Activated T-cell treated with anti-CD3 and anti-CD28 coated beads, Interleukin-2, amount 50 U/mL, for 4 hours (primary cell): ENCODE measurements at regions not wholly inside any gene's neighbourhood (a gene's known extent, or its start where the extent isn't known, plus 50 kb on each side); places are given as distances from the start of the nearest gene placed in this dataset.

Source experiments
- ATAC-seq, 2 donors: fragments of 200-7000 bp; cut with Tn5 transposase; one replicate each; pipeline ENCODE4 v1.10.0; 2021
- DNase-seq: peaks from one replicate; pipeline ENCODE4 v3.0.0-alpha.2; 2020
- H3K27me3 Mint-ChIP-seq: one replicate; pipeline ENCODE4 v1.8.0; 2021; ENCODE audit warnings: low read depth, mixed read lengths
- H3K36me3 Mint-ChIP-seq: one replicate; pipeline ENCODE4 v1.8.0; 2022; ENCODE audit warnings: mixed read lengths; ENCODE audit not compliant: insufficient read depth
- H3K4me1 Mint-ChIP-seq: one replicate; pipeline ENCODE4 v1.8.0; 2021; ENCODE audit warnings: low read depth, mixed read lengths
- H3K4me3 Mint-ChIP-seq: one replicate; pipeline ENCODE4 v1.8.0; 2021; ENCODE audit warnings: mild to moderate bottlenecking, moderate library complexity, mixed read lengths
- H3K9me3 Mint-ChIP-seq: one replicate; pipeline ENCODE4 v1.8.0; 2021; ENCODE audit warnings: mixed read lengths

DNA sequence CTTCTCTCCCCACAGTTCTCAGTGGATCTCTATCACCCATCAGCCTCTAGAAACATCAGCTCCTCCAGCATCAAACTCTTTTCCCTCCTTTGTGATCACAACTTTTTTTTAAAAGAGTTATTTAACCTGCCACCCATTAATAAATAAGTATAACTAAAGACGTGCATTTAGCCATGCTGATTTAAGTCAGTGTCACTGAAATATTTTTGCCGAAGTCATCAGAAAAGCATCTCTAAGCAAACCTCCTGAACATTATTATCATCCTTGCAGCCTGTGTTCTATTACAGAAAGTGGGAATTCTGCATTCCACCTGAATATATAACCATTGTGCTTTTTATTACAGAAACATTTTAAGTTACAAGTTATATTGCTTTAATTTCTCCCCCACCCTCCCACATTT is 106.2 kb upstream of the ARHGAP28 start:
- DNase-seq (no peak), ATAC-seq (no peak)
- no peak overlapping the region for H3K4me3 Mint-ChIP-seq
- no peaks in the 10 kb centered on the region for H3K36me3 Mint-ChIP-seq
- peaks cover 8% of the 10 kb centered on the region for H3K9me3 Mint-ChIP-seq
- H3K27me3 Mint-ChIP-seq, result no peaks in the 10 kb centered on the region
- no peaks in the 10 kb centered on the region for H3K4me1 Mint-ChIP-seq

- Mint-ChIP-seq H3K4me3 (no peak overlapping the region), H3K27me3 (no peaks in the 10 kb centered on the region), H3K4me1 (no peaks in the 10 kb centered on the region), H3K9me3 (no peaks in the 10 kb centered on the region), H3K36me3 (no peaks in the 10 kb centered on the region)
- no peak for ATAC-seq
- no peak for DNase-seq
Observed at GRCh38 chr18:6624271-6624660, 105.2 kb upstream of the ARHGAP28 start.

DNA sequence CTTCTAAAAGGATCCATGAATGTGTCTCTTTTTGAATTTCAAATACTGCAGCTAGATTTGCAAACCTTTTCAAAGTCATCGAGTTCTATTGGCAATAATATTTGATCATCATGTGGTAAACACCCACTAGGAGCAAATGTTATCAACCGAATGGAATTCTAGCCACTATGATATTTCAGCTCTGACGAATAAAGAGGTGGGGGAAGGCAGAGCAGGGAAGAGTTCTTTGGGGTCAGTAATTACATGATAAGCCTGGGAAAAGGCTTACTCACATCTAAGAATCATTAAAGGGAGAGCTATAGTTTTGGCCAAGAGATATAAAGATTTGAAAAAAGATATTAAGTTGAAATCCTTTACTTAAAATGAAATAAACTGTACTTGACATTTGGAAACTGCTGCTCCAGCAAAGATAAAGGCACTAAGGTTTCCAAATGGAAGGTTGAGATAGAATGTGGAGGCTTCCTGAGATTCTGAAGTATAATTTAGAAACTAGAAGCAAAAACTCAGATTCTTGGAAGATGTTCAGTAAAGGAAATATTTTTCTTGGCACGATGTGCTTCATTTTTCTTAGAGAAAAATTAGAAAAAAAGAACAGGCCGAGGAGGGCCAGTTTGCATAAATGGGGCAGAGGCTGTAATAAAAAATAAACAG is 104.7 kb upstream of the ARHGAP28 start:
- Mint-ChIP-seq H3K9me3 (no peaks in the 10 kb centered on the region), H3K4me1 (no peaks in the 10 kb centered on the region), H3K4me3 (no peak overlapping the region), H3K27me3 (no peaks in the 10 kb centered on the region), H3K36me3 (no peaks in the 10 kb centered on the region)
- DNase-seq (no peak), ATAC-seq (no peak)

- ATAC-seq, result no peak
- H3K4me1 Mint-ChIP-seq, result no peaks in the 10 kb centered on the region
- no peak for DNase-seq
- H3K36me3 Mint-ChIP-seq, result no peaks in the 10 kb centered on the region
- no peaks in the 10 kb centered on the region for H3K27me3 Mint-ChIP-seq
- H3K4me3 Mint-ChIP-seq, result no peak overlapping the region
- no peaks in the 10 kb centered on the region for H3K9me3 Mint-ChIP-seq
Observed at GRCh38 chr18:6625481-6625880, 104.0 kb upstream of the ARHGAP28 start.

DNA sequence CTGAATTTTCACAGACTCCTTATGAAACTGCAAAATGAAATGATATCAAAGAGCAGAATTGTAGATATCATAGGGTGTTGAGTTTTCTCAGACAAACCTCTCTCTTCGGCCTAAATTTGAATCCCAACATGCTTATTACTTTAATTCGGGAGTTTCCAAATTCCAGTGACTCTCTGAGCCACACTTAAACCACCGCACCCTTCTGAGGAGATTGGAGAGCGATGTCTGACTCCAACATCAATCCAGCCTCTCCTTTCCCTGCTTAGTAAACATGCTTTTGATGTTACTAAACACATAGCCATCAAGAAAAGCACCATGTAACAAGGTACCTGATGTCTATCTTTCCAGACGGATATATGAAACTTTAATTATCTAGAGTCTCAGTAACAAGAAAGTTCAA is 103.1 kb upstream of the ARHGAP28 start:
- no peak overlapping the region for H3K4me3 Mint-ChIP-seq
- H3K36me3 Mint-ChIP-seq, result no peaks in the 10 kb centered on the region
- no peaks in the 10 kb centered on the region for H3K9me3 Mint-ChIP-seq
- H3K4me1 Mint-ChIP-seq, result no peaks in the 10 kb centered on the region
- no peaks in the 10 kb centered on the region for H3K27me3 Mint-ChIP-seq
- no peak for DNase-seq
- ATAC-seq, result no peak

GRCh38 chr18:6627645-6628044 is 101.9 kb upstream of the ARHGAP28 start:
- Mint-ChIP-seq H3K9me3 (peaks cover 10% of the 10 kb centered on the region), H3K27me3 (no peaks in the 10 kb centered on the region), H3K4me3 (no peak overlapping the region), H3K36me3 (no peaks in the 10 kb centered on the region), H3K4me1 (no peaks in the 10 kb centered on the region)
- DNase-seq, result no peak
- no peak for ATAC-seq

GRCh38 chr18:6628187-6628586 is 101.3 kb upstream of the ARHGAP28 start:
- no peak for DNase-seq
- Mint-ChIP-seq H3K36me3 (no peaks in the 10 kb centered on the region), H3K4me3 (no peak overlapping the region), H3K9me3 (peaks cover 10% of the 10 kb centered on the region), H3K27me3 (no peaks in the 10 kb centered on the region), H3K4me1 (no peaks in the 10 kb centered on the region)
- no peak for ATAC-seq

DNA sequence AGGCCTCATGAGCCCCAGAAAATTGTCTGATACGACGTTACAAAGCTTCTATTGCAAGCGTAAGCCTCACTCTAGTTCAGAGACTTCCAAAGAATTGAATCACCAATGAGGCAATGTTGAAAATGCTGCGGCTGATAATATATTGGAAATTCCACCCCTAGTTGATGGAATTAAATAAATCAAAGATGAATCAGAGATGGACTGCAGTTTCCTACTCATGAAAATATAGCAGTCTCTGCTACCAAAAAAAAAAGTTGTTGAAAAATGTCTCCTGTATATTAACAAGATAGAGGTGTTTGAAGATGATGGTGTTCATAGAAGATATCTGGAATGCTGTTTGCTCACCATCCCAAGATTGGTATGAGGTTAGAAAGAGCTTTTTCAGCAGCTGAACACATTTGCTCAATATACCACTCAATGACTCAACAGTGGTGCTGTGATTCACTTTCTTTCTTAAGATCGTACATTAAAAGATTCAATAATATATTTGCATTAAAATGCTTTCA is 99.8 kb upstream of the ARHGAP28 start:
- no peaks in the 10 kb centered on the region for H3K36me3 Mint-ChIP-seq
- no peaks in the 10 kb centered on the region for H3K27me3 Mint-ChIP-seq
- ATAC-seq (no peak), DNase-seq (no peak)
- no peaks in the 10 kb centered on the region for H3K4me1 Mint-ChIP-seq
- peaks cover 10% of the 10 kb centered on the region for H3K9me3 Mint-ChIP-seq
- H3K4me3 Mint-ChIP-seq, result no peak overlapping the region

DNA sequence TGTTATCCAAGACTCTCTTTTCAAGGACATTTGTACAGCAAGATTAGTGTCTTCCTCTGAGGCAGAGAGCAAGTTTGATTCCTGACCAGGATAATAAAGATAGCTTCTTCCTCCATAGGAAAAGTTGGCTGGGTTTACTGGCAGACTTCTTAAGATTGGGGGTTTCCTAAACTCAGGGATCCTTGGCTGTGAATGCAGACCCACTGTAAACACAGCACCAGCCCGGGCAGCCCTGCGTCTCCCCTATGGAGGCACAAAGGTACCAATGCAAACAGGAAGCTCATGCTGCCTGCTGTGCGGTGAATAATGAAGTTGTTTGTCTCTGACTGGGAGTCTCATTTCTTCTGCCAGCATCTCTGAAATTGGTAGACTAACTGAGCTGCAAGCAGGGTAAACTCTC is 96.2 kb upstream of the ARHGAP28 start:
- Mint-ChIP-seq H3K27me3 (peaks cover 2% of the 10 kb centered on the region), H3K9me3 (peaks cover 14% of the 10 kb centered on the region), H3K36me3 (no peaks in the 10 kb centered on the region), H3K4me3 (no peak overlapping the region), H3K4me1 (no peaks in the 10 kb centered on the region)
- DNase-seq (no peak), ATAC-seq (no peak)

- Mint-ChIP-seq H3K27me3 (peaks cover 2% of the 10 kb centered on the region), H3K9me3 (peaks cover 14% of the 10 kb centered on the region), H3K4me3 (no peak overlapping the region), H3K4me1 (no peaks in the 10 kb centered on the region), H3K36me3 (no peaks in the 10 kb centered on the region)
- DNase-seq, result no peak
- no peak for ATAC-seq
Observed at GRCh38 chr18:6636091-6636490, 93.4 kb upstream of the ARHGAP28 start.

DNA sequence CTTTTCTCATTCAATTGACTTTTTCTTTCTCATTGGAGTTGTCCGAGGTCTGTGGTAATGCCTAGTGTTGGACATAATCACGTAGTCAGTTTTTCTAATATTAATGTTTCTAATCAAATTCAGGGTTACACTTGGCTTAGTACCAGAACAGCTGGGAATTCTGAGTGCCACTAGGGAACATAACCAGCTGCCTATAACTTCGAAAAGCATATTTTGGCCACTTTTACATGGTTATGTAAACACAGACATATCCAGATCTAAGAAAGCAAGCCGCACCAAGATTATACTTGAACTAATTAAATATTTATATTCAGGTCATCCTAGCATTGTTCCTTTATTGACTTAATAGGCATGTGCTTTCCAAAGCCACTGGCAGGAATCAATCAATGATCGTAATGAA is 91.1 kb upstream of the ARHGAP28 start:
- no peak for DNase-seq
- Mint-ChIP-seq H3K27me3 (peaks cover 2% of the 10 kb centered on the region), H3K4me3 (no peak overlapping the region), H3K4me1 (no peaks in the 10 kb centered on the region), H3K36me3 (no peaks in the 10 kb centered on the region), H3K9me3 (peaks cover 4% of the 10 kb centered on the region)
- no peak for ATAC-seq

GRCh38 chr18:6639305-6639704 is 90.2 kb upstream of the ARHGAP28 start:
- no peaks in the 10 kb centered on the region for H3K36me3 Mint-ChIP-seq
- ATAC-seq (no peak), DNase-seq (no peak)
- peaks cover 10% of the 10 kb centered on the region for H3K9me3 Mint-ChIP-seq
- H3K27me3 Mint-ChIP-seq, result peaks cover 2% of the 10 kb centered on the region
- no peak overlapping the region for H3K4me3 Mint-ChIP-seq
- no peaks in the 10 kb centered on the region for H3K4me1 Mint-ChIP-seq

- no peak overlapping the region for H3K4me3 Mint-ChIP-seq
- no peaks in the 10 kb centered on the region for H3K4me1 Mint-ChIP-seq
- ATAC-seq (no peak), DNase-seq (no peak)
- peaks cover 22% of the 10 kb centered on the region for H3K9me3 Mint-ChIP-seq
- no peaks in the 10 kb centered on the region for H3K27me3 Mint-ChIP-seq
- H3K36me3 Mint-ChIP-seq, result no peaks in the 10 kb centered on the region
Observed at GRCh38 chr18:6644836-6645627, 84.5 kb upstream of the ARHGAP28 start.

DNA sequence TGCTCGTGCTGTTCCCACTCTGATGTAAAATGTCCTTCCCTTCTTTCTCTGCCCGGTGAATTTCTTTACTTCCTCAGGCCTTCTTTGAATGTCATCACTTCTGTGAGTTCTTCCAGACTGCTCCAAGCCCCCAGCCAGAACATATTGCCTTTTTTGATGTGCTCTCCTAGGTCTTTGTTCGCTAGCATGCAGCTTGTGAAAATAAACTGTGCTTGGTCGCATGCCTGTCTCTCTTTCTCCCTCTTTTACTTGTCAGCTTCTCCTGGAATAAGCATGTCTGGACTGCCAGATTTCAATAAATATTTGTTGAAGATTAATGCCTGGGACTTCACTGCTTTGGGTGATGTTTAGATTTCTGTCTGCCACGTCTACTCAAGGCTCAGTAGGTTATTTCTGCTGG is 82.7 kb upstream of the ARHGAP28 start:
- no peaks in the 10 kb centered on the region for H3K4me1 Mint-ChIP-seq
- no peak overlapping the region for H3K4me3 Mint-ChIP-seq
- DNase-seq (no peak), ATAC-seq (no peak)
- H3K27me3 Mint-ChIP-seq, result no peaks in the 10 kb centered on the region
- H3K36me3 Mint-ChIP-seq, result no peaks in the 10 kb centered on the region
- H3K9me3 Mint-ChIP-seq, result peaks cover 22% of the 10 kb centered on the region

- ATAC-seq, result no peak
- no peak overlapping the region for H3K4me3 Mint-ChIP-seq
- no peak for DNase-seq
- H3K27me3 Mint-ChIP-seq, result no peaks in the 10 kb centered on the region
- H3K4me1 Mint-ChIP-seq, result no peaks in the 10 kb centered on the region
- no peaks in the 10 kb centered on the region for H3K36me3 Mint-ChIP-seq
- peaks cover 26% of the 10 kb centered on the region for H3K9me3 Mint-ChIP-seq
Observed at GRCh38 chr18:6648581-6648980, 80.9 kb upstream of the ARHGAP28 start.
